Gastrocnemius medialis (tissue), 4 donors: ENCODE measurements at regions not wholly inside any gene's neighbourhood (a gene's known extent, or its start where the extent isn't known, plus 50 kb on each side); places are given as distances from the start of the nearest gene placed in this dataset.

Experiments
- ATAC-seq, 2 donors: fragments of 150-250 bp; one replicate each; pipeline ENCODE4 v1.9.1; 2016
- DNase-seq, 2 donors: peaks; one replicate each; pipeline ENCODE4 v3.0.0-alpha.2; 2019
- H3K27ac ChIP-seq, 4 donors: fragments of 200-600 bp; sonication (generic); 1 replicate in 1 of 4; 2 replicates in 3 of 4; pipeline ENCODE4 v1.5.1; 2016 to 2018; ENCODE audit warnings: mild to moderate bottlenecking in 2 of 4, moderate library complexity in 1 of 4
- H3K27me3 ChIP-seq, 3 donors: fragments of 200-600 bp; sonication (generic) in 2 of 3; 1 replicate in 1 of 3; 2 replicates in 2 of 3; pipeline versions ENCODE4 v1.5.1 to v1.6.0; 2016 to 2019; ENCODE audit warnings: mild to moderate bottlenecking in 1 of 3, moderate library complexity in 1 of 3
- H3K36me3 ChIP-seq, 2 donors: fragments of 200-600 bp; sonication (generic) in 1 of 2; one replicate each; pipeline ENCODE4 v1.5.1; 2017 to 2018
- H3K4me1 ChIP-seq, 2 donors: fragments of 200-600 bp; sonication (generic) in 1 of 2; one replicate each; pipeline ENCODE4 v1.5.1; 2016 to 2017; ENCODE audit warnings: mild to moderate bottlenecking in 2 of 2
- H3K4me3 ChIP-seq, 4 donors: fragments of 200-600 bp; sonication (generic) in 3 of 4; 1 replicate in 1 of 4; 2 replicates in 3 of 4; pipeline ENCODE4 v1.5.1; 2016 to 2019; ENCODE audit warnings: mild to moderate bottlenecking in 2 of 4
- H3K9me3 ChIP-seq, 3 donors: fragments of 200-600 bp; sonication (generic) in 2 of 3; 1 replicate in 1 of 3; 2 replicates in 2 of 3; pipeline ENCODE4 v1.5.1; 2016 to 2019
- CTCF ChIP-seq, 5 experiments: fragments of 450-650 bp in 3 of 5; fragments of 200-600 bp in 2 of 5; sonication (generic) in 2 of 5; IDR thresholded peaks in 4 of 5; conservative IDR thresholded peaks in 1 of 5; 1 replicate in 4 of 5; 2 replicates in 1 of 5; pipeline ENCODE4 v1.5.1; 2016 to 2019; ENCODE audit warnings: antibody characterized with exemption in 5 of 5, mild to moderate bottlenecking in 3 of 5, moderate library complexity in 3 of 5
- POLR2A ChIP-seq, 2 donors: fragments of 450-650 bp; IDR thresholded peaks; one replicate each; pipeline ENCODE4 v1.6.1; 2017; ENCODE audit warnings: antibody characterized with exemption in 2 of 2, mild to moderate bottlenecking in 2 of 2, moderate library complexity in 2 of 2
- in situ Hi-C, 4 donors: fragments of 200-750 bp; cut with MboI; loops; one replicate each; pipeline versions ENCODE4 v1.15.0 to v1.8.0; 2017; ENCODE audit warnings: low sequenced_read_pairs in 4 of 4
- intact Hi-C: fragments of 100-400 bp; cut with DNase I; formaldehyde crosslinking; loops from one replicate; pipeline ENCODE4 v1.15.1; 2023; ENCODE audit warnings: low total_unique reads

DNA sequence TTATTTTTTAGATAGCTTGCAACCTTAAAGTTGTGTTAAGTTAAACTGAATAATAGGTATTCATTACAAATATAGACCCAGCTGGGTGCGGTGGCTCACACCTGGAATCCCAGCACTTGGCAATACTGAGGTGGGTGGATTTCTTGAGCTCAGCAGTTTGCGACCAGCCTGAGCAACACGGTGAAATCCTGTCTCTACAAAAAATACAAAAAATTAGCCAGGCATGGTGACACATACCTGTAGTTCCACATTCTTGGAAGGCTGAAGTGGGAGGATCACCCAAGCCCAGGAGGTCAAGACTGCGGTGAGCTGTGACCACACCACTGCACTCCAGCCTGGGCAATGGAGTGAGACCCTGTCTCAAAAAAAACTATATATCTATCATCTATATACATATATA lies 386.5 kb downstream of the PCDH17 start:
- in situ Hi-C loops = no loop called here
- Histone ChIP-seq H3K4me1 (no peaks in the 10 kb centered on the region), H3K9me3 (no peaks in the 10 kb centered on the region), H3K27ac (no peak overlapping the region), H3K4me3 (no peak overlapping the region), H3K27me3 (no peaks in the 10 kb centered on the region), H3K36me3 (no peaks in the 10 kb centered on the region)
- TF ChIP-seq CTCF (IDR thresholded peaks at IDR 0.05 in 4 of 5, conservative IDR thresholded peaks at IDR 0.05 in 1 of 5) (no peak), POLR2A (IDR thresholded peaks at IDR 0.05) (no peak)
- DNase-seq (no peak), ATAC-seq (no peak)
- intact Hi-C loops = no loop called here

DNA sequence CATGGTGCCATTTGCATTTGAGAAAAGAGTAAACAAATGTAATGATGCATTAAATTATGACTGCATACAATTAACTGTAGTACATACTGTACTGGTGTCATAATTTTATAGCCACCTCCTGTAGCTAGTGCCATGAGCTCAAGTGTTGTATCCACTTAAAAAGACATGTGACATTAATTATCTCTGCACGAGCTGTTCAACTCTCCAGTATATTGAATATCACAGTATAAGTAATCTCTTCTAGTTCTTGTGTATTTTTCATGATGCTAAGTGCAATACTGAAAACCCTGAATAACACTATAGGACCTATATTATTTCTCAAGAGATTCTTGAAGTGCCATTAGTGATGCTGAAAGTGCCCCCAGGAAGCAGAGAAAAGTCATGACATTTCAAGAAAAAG lies 387.3 kb downstream of the PCDH17 start:
- Histone ChIP-seq H3K27me3 (no peaks in the 10 kb centered on the region), H3K36me3 (no peaks in the 10 kb centered on the region), H3K27ac (no peak overlapping the region), H3K4me1 (no peaks in the 10 kb centered on the region), H3K4me3 (no peak overlapping the region), H3K9me3 (no peaks in the 10 kb centered on the region)
- intact Hi-C loops (no loop called here), in situ Hi-C loops (no loop called here)
- no peak for ATAC-seq
- no peak for DNase-seq
- TF ChIP-seq CTCF (IDR thresholded peaks at IDR 0.05 in 4 of 5, conservative IDR thresholded peaks at IDR 0.05 in 1 of 5) (no peak), POLR2A (IDR thresholded peaks at IDR 0.05) (no peak)

DNA sequence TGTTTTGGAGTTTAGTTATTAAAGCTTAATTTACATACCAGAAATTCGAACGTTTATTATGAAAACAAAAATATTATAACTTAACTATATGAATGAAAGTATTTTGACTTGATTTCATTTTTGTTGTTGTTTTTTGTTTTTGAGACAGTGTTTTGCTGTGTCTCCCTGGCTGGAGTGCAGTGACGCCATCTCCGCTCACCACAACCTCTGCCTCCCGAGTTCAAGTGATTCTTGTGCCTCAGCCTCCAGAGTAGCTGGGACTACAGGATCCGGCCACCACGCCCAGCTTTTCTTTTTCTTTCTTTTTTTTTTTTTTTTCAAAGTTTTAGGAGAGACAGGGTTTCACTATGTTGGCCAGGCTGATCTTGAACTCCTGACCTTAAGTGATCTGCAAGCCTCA lies 392.6 kb downstream of the PCDH17 start:
- H3K9me3 ChIP-seq = no peaks in the 10 kb centered on the region
- H3K36me3 ChIP-seq = no peaks in the 10 kb centered on the region
- no peak overlapping the region for H3K4me3 ChIP-seq
- no peaks in the 10 kb centered on the region for H3K27me3 ChIP-seq
- H3K4me1 ChIP-seq = no peaks in the 10 kb centered on the region
- in situ Hi-C loops (no loop called here), intact Hi-C loops (no loop called here)
- TF ChIP-seq POLR2A (IDR thresholded peaks at IDR 0.05) (no peak), CTCF (IDR thresholded peaks at IDR 0.05 in 4 of 5, conservative IDR thresholded peaks at IDR 0.05 in 1 of 5) (no peak)
- DNase-seq (no peak), ATAC-seq (no peak)
- H3K27ac ChIP-seq = no peak overlapping the region

GRCh38 chr13:58025821-58026220 lies 394.3 kb downstream of the PCDH17 start:
- no peak for TF ChIP-seq CTCF (IDR thresholded peaks at IDR 0.05 in 4 of 5, conservative IDR thresholded peaks at IDR 0.05 in 1 of 5)
- no peak for TF ChIP-seq POLR2A (IDR thresholded peaks at IDR 0.05)
- in situ Hi-C loops = no loop called here

DNA sequence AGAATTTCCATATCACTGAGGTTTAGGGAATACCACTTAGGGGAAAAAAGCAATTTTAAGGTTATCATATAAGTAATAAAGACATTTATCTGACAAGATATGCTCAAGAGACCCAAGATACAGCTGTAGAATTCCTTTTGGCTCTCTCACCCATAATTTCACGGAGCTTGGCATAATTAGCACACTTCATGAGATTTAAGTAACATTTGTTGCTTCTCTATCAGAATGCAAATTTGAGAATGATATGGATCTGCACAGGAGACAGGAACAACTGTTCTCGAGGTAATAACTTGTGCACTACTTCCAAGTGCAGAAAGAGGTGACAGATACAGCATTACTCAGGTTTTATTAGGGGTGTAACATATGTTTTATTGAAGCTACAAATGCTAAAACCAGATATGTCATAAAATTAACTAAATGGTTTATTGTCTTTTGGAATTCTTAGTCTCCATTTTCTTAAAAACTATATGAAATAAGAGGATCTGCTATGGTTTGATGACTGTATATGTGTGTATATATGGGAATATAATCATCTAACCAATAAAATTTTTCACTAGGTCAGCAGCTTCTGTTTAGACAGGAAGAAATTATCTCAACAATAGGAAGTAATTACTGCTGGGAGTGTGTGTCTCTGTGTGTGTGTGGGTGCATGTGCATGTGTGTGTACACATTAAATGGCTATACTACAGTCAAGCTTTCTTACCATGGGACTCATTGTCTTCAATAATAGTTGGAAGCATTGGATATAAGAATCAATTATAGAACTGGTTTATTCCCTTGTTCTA lies 401.3 kb downstream of the PCDH17 start:
- H3K27ac ChIP-seq = no peak overlapping the region
- ATAC-seq = no peak
- H3K27me3 ChIP-seq = no peaks in the 10 kb centered on the region
- no peak overlapping the region for H3K4me3 ChIP-seq
- no peaks in the 10 kb centered on the region for H3K9me3 ChIP-seq
- in situ Hi-C loops = no loop called here
- TF ChIP-seq CTCF (IDR thresholded peaks at IDR 0.05 in 4 of 5, conservative IDR thresholded peaks at IDR 0.05 in 1 of 5) (no peak), POLR2A (IDR thresholded peaks at IDR 0.05) (no peak)
- intact Hi-C loops = no loop called here
- DNase-seq = no peak
- H3K4me1 ChIP-seq = no peaks in the 10 kb centered on the region
- no peaks in the 10 kb centered on the region for H3K36me3 ChIP-seq

More at GRCh38 chr13:58025821-58026220, 394.3 kb downstream of the PCDH17 start:
- Histone ChIP-seq H3K36me3 (no peaks in the 10 kb centered on the region), H3K27ac (no peak overlapping the region), H3K27me3 (no peaks in the 10 kb centered on the region), H3K4me1 (no peaks in the 10 kb centered on the region), H3K4me3 (no peak overlapping the region), H3K9me3 (no peaks in the 10 kb centered on the region)
- DNase-seq (no peak), ATAC-seq (no peak)
- intact Hi-C loops = no loop called here
